AG04450 (cell line): ENCODE measurements at regions not wholly inside any gene's neighbourhood (a gene's known extent, or its start where the extent isn't known, plus 50 kb on each side); places are given as distances from the start of the nearest gene placed in this dataset.

ENCODE experiments used
- CTCF ChIA-PET: fragments of 300-600, 350-600 bp; formaldehyde crosslinking; extraction: SDS; loops from one replicate; lab custom pipeline; 2022; ENCODE audit warnings: antibody characterized with exemption, inconsistent platforms; lab: Charles Lee
- POLR2A ChIA-PET: fragments of 350-600 bp; formaldehyde crosslinking; extraction: SDS; loops from one replicate; lab custom pipeline; 2021; ENCODE audit warnings: antibody characterized with exemption, inconsistent platforms; lab: Yijun Ruan, JAX
- DNase-seq: peaks from one replicate; pipeline ENCODE4 v3.0.0-alpha.2; 2011; ENCODE audit warnings: low read depth, low spot score
- H3K27ac ChIP-seq: one replicate; pipeline ENCODE4 v1.5.1; 2012; ENCODE audit warnings: low read depth, low read length, control low read depth
- H3K27me3 ChIP-seq: one replicate; pipeline ENCODE4 v1.6.0; 2012; ENCODE audit warnings: low read length; ENCODE audit not compliant: control insufficient read depth, insufficient read depth
- H3K4me3 ChIP-seq: 2 replicates; pipeline ENCODE4 v1.5.1; 2011; ENCODE audit warnings: mild to moderate bottlenecking, low read depth, low read length, control low read depth
- H3K9me3 ChIP-seq: 2 replicates; pipeline ENCODE4 v1.5.1; 2012; ENCODE audit warnings: low read length; ENCODE audit not compliant: control insufficient read depth, insufficient read depth
- CTCF ChIP-seq: IDR thresholded peaks from 2 replicates; pipeline ENCODE4 v1.5.1; 2011; ENCODE audit warnings: low read depth, low read length, control low read depth, inconsistent platforms

GRCh38 chr13:48156466-48156865 lies 61.6 kb upstream of the MED4 start:
- H3K27ac ChIP-seq, result no peak overlapping the region
- POLR2A ChIA-PET, result no interaction called here
- CTCF ChIA-PET, result no interaction called here

GRCh38 chr13:48155848-48156247 lies 60.9 kb upstream of the MED4 start:
- DNase-seq, result no peak
- H3K9me3 ChIP-seq, result no peaks in the 10 kb centered on the region
- POLR2A ChIA-PET, result no interaction called here
- H3K27me3 ChIP-seq, result no peaks in the 10 kb centered on the region
- no peak for TF ChIP-seq CTCF
- CTCF ChIA-PET, result no interaction called here
- no peak overlapping the region for H3K27ac ChIP-seq
- no peak overlapping the region for H3K4me3 ChIP-seq

More at GRCh38 chr13:48156466-48156865, 61.6 kb upstream of the MED4 start:
- Histone ChIP-seq H3K9me3 (no peaks in the 10 kb centered on the region), H3K4me3 (no peak overlapping the region), H3K27me3 (no peaks in the 10 kb centered on the region)
- TF ChIP-seq CTCF, result no peak
- DNase-seq, result no peak

GRCh38 chr13:48154671-48155070 lies 59.8 kb upstream of the MED4 start:
- TF ChIP-seq CTCF, result no peak
- Histone ChIP-seq H3K27ac (no peak overlapping the region), H3K9me3 (no peaks in the 10 kb centered on the region), H3K27me3 (no peaks in the 10 kb centered on the region), H3K4me3 (no peak overlapping the region)
- POLR2A ChIA-PET, result no interaction called here
- CTCF ChIA-PET, result interaction anchor here (1.0 kb wide), 1 partner anchor 27 kb away, joined by 3 read pairs; no protein-coding TSS in a partner anchor
- DNase-seq, result no peak

- no peak for DNase-seq
- Histone ChIP-seq H3K27me3 (no peaks in the 10 kb centered on the region), H3K27ac (no peak overlapping the region), H3K9me3 (no peaks in the 10 kb centered on the region), H3K4me3 (no peak overlapping the region)
- no peak for TF ChIP-seq CTCF
- ChIA-PET CTCF (interaction anchor here (0.6 to 1.3 kb wide), 2 partner anchors 27 to 427 kb away, joined by 3 to 4 read pairs; no protein-coding TSS in a partner anchor), POLR2A (no interaction called here)
These were observed 58.3 kb upstream of the MED4 start for GRCh38 chr13:48153186-48153585.

- POLR2A ChIA-PET, result no interaction called here
- Histone ChIP-seq H3K9me3 (no peaks in the 10 kb centered on the region), H3K4me3 (no peak overlapping the region), H3K27me3 (no peaks in the 10 kb centered on the region), H3K27ac (no peak overlapping the region)
- DNase-seq, result no peak
- TF ChIP-seq CTCF, result no peak
- CTCF ChIA-PET, result no interaction called here
These were observed 56.7 kb upstream of the MED4 start for GRCh38 chr13:48151363-48152161.
